Brain microvascular endothelial cell (primary cell): ENCODE measurements at regions not wholly inside any gene's neighbourhood (a gene's known extent, or its start where the extent isn't known, plus 50 kb on each side); places are given as distances from the start of the nearest gene placed in this dataset.

ENCODE experiments used
- DNase-seq: peaks from one replicate; pipeline ENCODE4 v3.0.0-alpha.2; 2020
- H3K27ac ChIP-seq: fragments of 250-450 bp; sonication (Bioruptor Pico); 2 replicates; pipeline ENCODE4 v1.5.1; 2020; ENCODE audit warnings: mild to moderate bottlenecking, moderate library complexity
- H3K27me3 ChIP-seq: fragments of 250-450 bp; sonication (Bioruptor Pico); replicated peaks from 2 replicates; pipeline ENCODE4 v1.5.1; 2020; ENCODE audit warnings: mild to moderate bottlenecking
- H3K36me3 ChIP-seq: fragments of 250-450 bp; sonication (Bioruptor Pico); replicated peaks from 2 replicates; pipeline ENCODE4 v1.5.1; 2020; ENCODE audit warnings: mild to moderate bottlenecking
- H3K4me3 ChIP-seq: 2 replicates; pipeline ENCODE4 v1.5.1; 2011; ENCODE audit warnings: low read depth, mild to moderate bottlenecking, control low read depth, low read length, moderate library complexity
- in situ Hi-C: cut with HindIII; loops from 2 replicates; pipeline ENCODE4 v1.10.0; 2017; ENCODE audit warnings: low sequenced_read_pairs, low pct_ligation_motif_present
- TF ChIP-seq, protein P1 (sequence below): IDR thresholded peaks from 2 replicates; pipeline ENCODE4 v1.5.1; 2011; ENCODE audit warnings: low read depth, mild to moderate bottlenecking, moderate library complexity, low read length, control low read depth, inconsistent platforms; ENCODE audit errors: missing control alignments

DNA sequence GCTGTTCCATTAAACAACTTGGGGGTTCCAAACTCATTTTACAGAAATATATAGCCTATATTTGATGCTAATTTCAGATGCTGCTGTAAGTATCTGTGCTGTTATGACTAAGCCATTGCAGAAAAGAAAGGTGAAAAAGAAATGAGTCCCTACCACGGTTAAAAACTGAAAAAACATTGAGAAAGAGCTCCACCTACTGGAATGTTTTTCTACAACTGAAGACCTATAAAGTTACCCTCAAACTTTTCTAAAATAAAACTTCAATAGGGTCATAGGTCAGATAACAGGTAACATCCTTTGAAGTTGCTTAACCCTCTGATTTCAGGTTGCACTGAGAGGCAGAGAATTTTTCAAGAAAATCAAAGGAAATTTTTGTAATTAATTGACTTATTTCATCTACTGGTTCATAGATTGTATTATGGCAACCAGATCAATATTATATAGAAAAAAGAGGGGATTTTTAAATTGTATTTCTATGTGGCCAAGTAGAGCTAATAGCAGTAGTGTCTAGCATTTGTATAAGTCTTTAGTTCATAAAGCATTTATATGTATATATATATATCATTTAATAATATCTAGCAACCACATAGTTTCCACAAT, 279.9 kb downstream of the RPS29 start:
- Histone ChIP-seq H3K27me3 (no peaks in the 10 kb centered on the region), H3K36me3 (no peaks in the 10 kb centered on the region), H3K4me3 (no peak overlapping the region), H3K27ac (no peak overlapping the region)
- TF ChIP-seq, protein P1, sequence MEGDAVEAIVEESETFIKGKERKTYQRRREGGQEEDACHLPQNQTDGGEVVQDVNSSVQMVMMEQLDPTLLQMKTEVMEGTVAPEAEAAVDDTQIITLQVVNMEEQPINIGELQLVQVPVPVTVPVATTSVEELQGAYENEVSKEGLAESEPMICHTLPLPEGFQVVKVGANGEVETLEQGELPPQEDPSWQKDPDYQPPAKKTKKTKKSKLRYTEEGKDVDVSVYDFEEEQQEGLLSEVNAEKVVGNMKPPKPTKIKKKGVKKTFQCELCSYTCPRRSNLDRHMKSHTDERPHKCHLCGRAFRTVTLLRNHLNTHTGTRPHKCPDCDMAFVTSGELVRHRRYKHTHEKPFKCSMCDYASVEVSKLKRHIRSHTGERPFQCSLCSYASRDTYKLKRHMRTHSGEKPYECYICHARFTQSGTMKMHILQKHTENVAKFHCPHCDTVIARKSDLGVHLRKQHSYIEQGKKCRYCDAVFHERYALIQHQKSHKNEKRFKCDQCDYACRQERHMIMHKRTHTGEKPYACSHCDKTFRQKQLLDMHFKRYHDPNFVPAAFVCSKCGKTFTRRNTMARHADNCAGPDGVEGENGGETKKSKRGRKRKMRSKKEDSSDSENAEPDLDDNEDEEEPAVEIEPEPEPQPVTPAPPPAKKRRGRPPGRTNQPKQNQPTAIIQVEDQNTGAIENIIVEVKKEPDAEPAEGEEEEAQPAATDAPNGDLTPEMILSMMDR: peak; percentile 34
- in situ Hi-C loops: no loop called here
- DNase-seq: no peak

DNA sequence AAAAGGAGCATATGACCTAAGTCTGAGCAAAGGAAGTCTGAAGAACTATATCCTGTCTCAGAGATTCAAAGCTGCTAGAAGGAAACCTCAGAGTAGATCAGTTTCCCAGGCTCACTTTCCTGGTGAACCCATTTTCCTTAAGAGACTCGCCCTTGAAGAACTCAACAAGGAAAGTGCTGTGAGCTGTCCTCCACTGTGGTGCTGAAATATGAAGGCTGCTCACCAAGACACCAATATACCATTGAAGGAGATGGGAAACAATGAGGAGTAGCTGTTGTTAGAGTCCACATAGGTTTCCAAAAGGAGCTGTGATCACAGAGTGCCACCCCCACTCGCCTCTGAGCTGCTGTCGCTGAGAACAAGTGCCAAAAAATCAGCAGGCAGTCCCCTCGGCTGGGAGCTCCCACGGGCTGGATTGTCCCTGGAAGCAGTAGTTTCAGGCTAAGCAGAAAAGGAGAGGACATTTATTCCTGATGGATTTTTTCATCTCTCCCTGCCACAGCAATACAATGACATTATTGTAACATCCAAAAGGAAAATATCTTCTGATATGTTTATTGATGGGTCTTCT, 282.1 kb downstream of the RPS29 start:
- Histone ChIP-seq H3K4me3 (no peak overlapping the region), H3K36me3 (no peaks in the 10 kb centered on the region), H3K27me3 (no peaks in the 10 kb centered on the region), H3K27ac (no peak overlapping the region)
- TF ChIP-seq, protein P1: no peak
- in situ Hi-C loops: no loop called here
- DNase-seq: peak; percentile 57

DNA sequence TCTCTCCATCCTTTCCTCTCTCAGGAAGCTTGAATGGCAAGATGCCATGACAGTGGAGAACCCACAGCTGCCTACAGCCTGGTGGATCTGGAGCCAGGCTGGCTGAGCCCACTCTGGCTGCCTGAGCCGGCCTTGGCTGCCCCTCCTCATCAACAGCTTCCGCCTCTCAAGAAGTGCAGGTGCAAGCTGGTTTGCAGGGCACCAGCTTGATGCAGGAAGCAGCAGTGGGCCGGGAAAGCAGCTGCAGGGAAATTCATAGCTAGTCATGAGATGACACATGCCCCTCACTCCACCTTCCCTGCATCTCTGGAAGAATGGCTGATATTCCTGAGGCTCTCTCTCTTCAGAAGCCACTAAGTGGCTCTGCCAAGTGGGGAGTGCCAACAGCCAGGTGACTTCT, 289.1 kb downstream of the RPS29 start:
- no peaks in the 10 kb centered on the region for H3K27me3 ChIP-seq
- TF ChIP-seq, protein P1: no peak
- H3K36me3 ChIP-seq: no peaks in the 10 kb centered on the region
- in situ Hi-C loops: no loop called here
- no peak overlapping the region for H3K4me3 ChIP-seq
- H3K27ac ChIP-seq: no peak overlapping the region
- DNase-seq: no peak

DNA sequence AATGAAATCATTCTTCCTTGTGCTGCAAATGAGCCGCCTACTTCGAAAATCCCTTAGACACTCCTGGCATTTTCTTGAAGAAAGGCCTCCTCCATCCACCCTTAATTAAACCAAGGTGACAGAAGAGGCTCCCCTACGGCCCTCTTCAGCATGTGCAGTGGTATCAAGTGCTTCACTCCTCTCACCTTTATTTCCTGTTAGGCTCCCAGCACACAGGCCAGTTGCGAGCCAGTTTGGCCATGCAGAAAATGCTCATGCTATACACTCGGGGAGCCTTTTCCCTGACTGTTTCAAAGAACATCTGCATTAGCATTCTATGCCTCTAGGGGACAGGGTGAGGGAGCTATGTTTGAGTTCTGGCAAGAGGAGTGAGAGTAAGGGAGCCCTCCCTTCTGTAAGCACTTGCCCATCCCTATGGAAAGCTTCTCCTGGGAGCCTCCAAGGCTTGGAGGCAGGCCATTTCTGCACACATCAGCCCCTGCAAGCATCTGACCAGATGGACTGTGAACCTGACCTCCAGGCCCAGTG, 291.5 kb downstream of the RPS29 start:
- Histone ChIP-seq H3K27ac (no peak overlapping the region), H3K4me3 (no peak overlapping the region), H3K27me3 (no peaks in the 10 kb centered on the region), H3K36me3 (no peaks in the 10 kb centered on the region)
- in situ Hi-C loops: no loop called here
- DNase-seq: no peak
- TF ChIP-seq, protein P1: no peak

DNA sequence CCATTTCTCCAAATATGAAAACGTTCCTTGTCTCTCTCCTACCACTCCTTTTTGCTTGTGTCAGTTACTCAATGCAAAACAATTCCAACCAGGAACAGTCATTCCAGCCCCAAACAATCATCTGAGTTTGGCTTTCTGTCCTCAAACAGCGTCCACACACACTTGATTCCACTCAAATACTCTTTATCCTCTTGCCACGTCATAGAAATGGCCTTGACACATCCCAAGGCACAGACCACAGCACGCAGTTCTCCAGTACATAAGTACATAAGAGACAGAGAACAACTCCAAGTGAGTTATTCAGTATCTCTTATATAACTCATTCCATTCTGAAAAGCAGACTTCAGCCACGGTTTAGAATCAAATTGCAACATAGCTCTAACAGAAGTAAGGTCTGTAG, 299.2 kb downstream of the RPS29 start:
- no peak for DNase-seq
- no peak overlapping the region for H3K4me3 ChIP-seq
- TF ChIP-seq, protein P1: no peak
- in situ Hi-C loops: no loop called here
- H3K36me3 ChIP-seq: no peaks in the 10 kb centered on the region
- H3K27ac ChIP-seq: no peak overlapping the region
- no peaks in the 10 kb centered on the region for H3K27me3 ChIP-seq
